Activated T-helper 1 cell treated with anti-CD3 and anti-CD28 coated beads, Interleukin-12 subunit alpha, Interleukin-12 subunit beta, Interleukin-2, Interleukin-4 antibody, amounts not matched to agents 30 ng/mL and 10 ng/mL and 1 ng/mL, durations not matched to agents 14 hours and 24 hours and 36 hours (primary cell): ENCODE measurements at regions not wholly inside any gene's neighbourhood (a gene's known extent, or its start where the extent isn't known, plus 50 kb on each side); places are given as distances from the start of the nearest gene placed in this dataset.

Experiments used
- DNase-seq: peaks from one replicate; pipeline ENCODE4 v3.0.0; 2021; ENCODE audit warnings: low spot score
- H3K27ac Mint-ChIP-seq: one replicate; pipeline ENCODE4 v1.8.0; 2021; ENCODE audit warnings: mild to moderate bottlenecking, mixed read lengths
- H3K27me3 Mint-ChIP-seq: one replicate; pipeline ENCODE4 v1.8.0; 2022; ENCODE audit warnings: mild to moderate bottlenecking, moderate library complexity, mixed read lengths; ENCODE audit not compliant: insufficient read depth
- H3K36me3 Mint-ChIP-seq: one replicate; pipeline ENCODE4 v1.8.0; 2021; ENCODE audit warnings: low read depth, mixed read lengths
- H3K4me1 Mint-ChIP-seq: one replicate; pipeline ENCODE4 v1.8.0; 2021; ENCODE audit warnings: low read depth, mixed read lengths
- H3K4me3 Mint-ChIP-seq: one replicate; pipeline ENCODE4 v1.8.0; 2021; ENCODE audit warnings: mild to moderate bottlenecking, moderate library complexity, mixed read lengths
- H3K9me3 Mint-ChIP-seq: one replicate; pipeline ENCODE4 v1.8.0; 2021; ENCODE audit warnings: mixed read lengths
- intact Hi-C: fragments of 100-400 bp; cut with micrococcal nuclease; formaldehyde crosslinking; loops from one replicate; pipeline ENCODE4 v1.15.1; 2024

- intact Hi-C loops: no loop called here
- DNase-seq: no peak
- Mint-ChIP-seq H3K36me3 (peaks cover 5% of the 10 kb centered on the region), H3K4me1 (peaks cover 10% of the 10 kb centered on the region), H3K27me3 (no peaks in the 10 kb centered on the region), H3K4me3 (no peak overlapping the region), H3K27ac (no peak overlapping the region), H3K9me3 (peaks cover 13% of the 10 kb centered on the region)
Observed at GRCh38 chr5:97543166-97543565, 360.1 kb upstream of the RIOK2 start.

- DNase-seq: no peak
- no peak overlapping the region for H3K27ac Mint-ChIP-seq
- peaks cover 18% of the 10 kb centered on the region for H3K4me1 Mint-ChIP-seq
- H3K36me3 Mint-ChIP-seq: peaks cover 5% of the 10 kb centered on the region
- H3K9me3 Mint-ChIP-seq: peaks cover 13% of the 10 kb centered on the region
- no peak overlapping the region for H3K4me3 Mint-ChIP-seq
- H3K27me3 Mint-ChIP-seq: no peaks in the 10 kb centered on the region
- intact Hi-C loops: no loop called here
Observed at GRCh38 chr5:97544240-97544639, 361.2 kb upstream of the RIOK2 start.

- H3K4me1 Mint-ChIP-seq: peaks cover 18% of the 10 kb centered on the region
- intact Hi-C loops: loop anchor here (5.0 kb wide), 1 partner anchor 1483 kb away; no protein-coding TSS in a partner anchor
- no peak overlapping the region for H3K4me3 Mint-ChIP-seq
- H3K36me3 Mint-ChIP-seq: peaks cover 5% of the 10 kb centered on the region
- no peak for DNase-seq
- no peaks in the 10 kb centered on the region for H3K27me3 Mint-ChIP-seq
- H3K9me3 Mint-ChIP-seq: peaks cover 13% of the 10 kb centered on the region
- H3K27ac Mint-ChIP-seq: no peak overlapping the region
Observed at GRCh38 chr5:97544678-97545077, 361.6 kb upstream of the RIOK2 start.

GRCh38 chr5:97545446-97545845 lies 362.4 kb upstream of the RIOK2 start:
- H3K27me3 Mint-ChIP-seq: no peaks in the 10 kb centered on the region
- intact Hi-C loops: loop anchor here (5.0 kb wide), 1 partner anchor 1482 kb away; no protein-coding TSS in a partner anchor
- no peak overlapping the region for H3K27ac Mint-ChIP-seq
- H3K4me3 Mint-ChIP-seq: no peak overlapping the region
- H3K4me1 Mint-ChIP-seq: peaks cover 18% of the 10 kb centered on the region
- no peak for DNase-seq
- H3K9me3 Mint-ChIP-seq: peaks cover 13% of the 10 kb centered on the region
- peaks cover 5% of the 10 kb centered on the region for H3K36me3 Mint-ChIP-seq

GRCh38 chr5:97545886-97546535 lies 363.0 kb upstream of the RIOK2 start:
- H3K4me3 Mint-ChIP-seq: no peak overlapping the region
- intact Hi-C loops: loop anchor here (5.0 kb wide), 1 partner anchor 1481 kb away; no protein-coding TSS in a partner anchor
- no peak for DNase-seq
- no peak overlapping the region for H3K27ac Mint-ChIP-seq
- H3K4me1 Mint-ChIP-seq: peaks cover 18% of the 10 kb centered on the region
- peaks cover 12% of the 10 kb centered on the region for H3K9me3 Mint-ChIP-seq
- H3K27me3 Mint-ChIP-seq: no peaks in the 10 kb centered on the region
- peaks cover 5% of the 10 kb centered on the region for H3K36me3 Mint-ChIP-seq

GRCh38 chr5:97547430-97547829 lies 364.4 kb upstream of the RIOK2 start:
- H3K27ac Mint-ChIP-seq: no peak overlapping the region
- peaks cover 18% of the 10 kb centered on the region for H3K4me1 Mint-ChIP-seq
- intact Hi-C loops: loop anchor here (5.0 kb wide), 1 partner anchor 1480 kb away; no protein-coding TSS in a partner anchor

GRCh38 chr5:97547999-97548738 lies 365.1 kb upstream of the RIOK2 start:
- intact Hi-C loops: loop anchor here (2.0 to 5.0 kb wide), 2 partner anchors 453 to 1479 kb away; no protein-coding TSS in a partner anchor
- peaks cover 18% of the 10 kb centered on the region for H3K4me1 Mint-ChIP-seq
- H3K9me3 Mint-ChIP-seq: peaks cover 10% of the 10 kb centered on the region
- H3K27ac Mint-ChIP-seq: no peak overlapping the region
- no peak overlapping the region for H3K4me3 Mint-ChIP-seq
- peaks cover 5% of the 10 kb centered on the region for H3K36me3 Mint-ChIP-seq
- DNase-seq: no peak
- H3K27me3 Mint-ChIP-seq: peaks cover 3% of the 10 kb centered on the region

More at GRCh38 chr5:97547430-97547829, 364.4 kb upstream of the RIOK2 start:
- Mint-ChIP-seq H3K9me3 (peaks cover 10% of the 10 kb centered on the region), H3K36me3 (peaks cover 5% of the 10 kb centered on the region), H3K27me3 (peaks cover 2% of the 10 kb centered on the region), H3K4me3 (no peak overlapping the region)
- DNase-seq: no peak

- Mint-ChIP-seq H3K4me1 (peaks cover 18% of the 10 kb centered on the region), H3K27ac (no peak overlapping the region), H3K4me3 (no peak overlapping the region), H3K27me3 (peaks cover 3% of the 10 kb centered on the region), H3K36me3 (peaks cover 5% of the 10 kb centered on the region), H3K9me3 (peaks cover 10% of the 10 kb centered on the region)
- no peak for DNase-seq
- intact Hi-C loops: loop anchor here (2.0 to 5.0 kb wide), 2 partner anchors 454 to 1479 kb away; no protein-coding TSS in a partner anchor
Observed at GRCh38 chr5:97548739-97549080, 365.7 kb upstream of the RIOK2 start.

- intact Hi-C loops: loop anchor here (2.0 to 5.0 kb wide), 2 partner anchors 455 to 1478 kb away; no protein-coding TSS in a partner anchor
- H3K36me3 Mint-ChIP-seq: peaks cover 5% of the 10 kb centered on the region
- peaks cover 18% of the 10 kb centered on the region for H3K4me1 Mint-ChIP-seq
- H3K4me3 Mint-ChIP-seq: no peak overlapping the region
- DNase-seq: no peak
- no peak overlapping the region for H3K27ac Mint-ChIP-seq
- peaks cover 10% of the 10 kb centered on the region for H3K9me3 Mint-ChIP-seq
- H3K27me3 Mint-ChIP-seq: peaks cover 9% of the 10 kb centered on the region
Observed at GRCh38 chr5:97549496-97549895, 366.4 kb upstream of the RIOK2 start.

GRCh38 chr5:97550164-97550563 lies 367.1 kb upstream of the RIOK2 start:
- DNase-seq: no peak
- no peak overlapping the region for H3K4me3 Mint-ChIP-seq
- intact Hi-C loops: no loop called here
- peaks cover 18% of the 10 kb centered on the region for H3K4me1 Mint-ChIP-seq
- H3K9me3 Mint-ChIP-seq: peaks cover 10% of the 10 kb centered on the region
- H3K27me3 Mint-ChIP-seq: peaks cover 9% of the 10 kb centered on the region
- no peak overlapping the region for H3K27ac Mint-ChIP-seq
- H3K36me3 Mint-ChIP-seq: peaks cover 5% of the 10 kb centered on the region

GRCh38 chr5:97550818-97551217 lies 367.8 kb upstream of the RIOK2 start:
- Mint-ChIP-seq H3K27me3 (peaks cover 9% of the 10 kb centered on the region), H3K4me3 (no peak overlapping the region), H3K27ac (no peak overlapping the region), H3K36me3 (peaks cover 5% of the 10 kb centered on the region), H3K4me1 (peaks cover 18% of the 10 kb centered on the region), H3K9me3 (peaks cover 10% of the 10 kb centered on the region)
- DNase-seq: no peak
- intact Hi-C loops: no loop called here

GRCh38 chr5:97553604-97554452 lies 370.8 kb upstream of the RIOK2 start:
- no peak for DNase-seq
- Mint-ChIP-seq H3K4me1 (peaks cover 1% of the 10 kb centered on the region), H3K36me3 (no peaks in the 10 kb centered on the region), H3K27ac (no peak overlapping the region), H3K4me3 (no peak overlapping the region), H3K9me3 (peaks cover 4% of the 10 kb centered on the region), H3K27me3 (peaks cover 9% of the 10 kb centered on the region)
- intact Hi-C loops: no loop called here
